Middle frontal gyrus (tissue), 1 donor: ENCODE measurements at regions not wholly inside any gene's neighbourhood (a gene's known extent, or its start where the extent isn't known, plus 50 kb on each side); places are given as distances from the start of the nearest gene placed in this dataset.

Experiments used
- DNase-seq: peaks from one replicate; pipeline ENCODE4 v3.0.0-alpha.2; 2015; ENCODE audit warnings: low spot score; ENCODE audit errors: extremely low spot score

- DNase-seq = no peak
Measured at GRCh38 chr4:64598066-64598465, 188.8 kb upstream of the TECRL start.

- DNase-seq = no peak
Measured at GRCh38 chr4:64594723-64595122, 185.5 kb upstream of the TECRL start.

- DNase-seq = no peak
Measured at GRCh38 chr4:64588507-64588906, 179.3 kb upstream of the TECRL start.

GRCh38 chr4:64584981-64585557 is 175.8 kb upstream of the TECRL start:
- no peak for DNase-seq

- no peak for DNase-seq
Measured at GRCh38 chr4:64584125-64584524, 174.9 kb upstream of the TECRL start.

GRCh38 chr4:64582492-64582891 is 173.2 kb upstream of the TECRL start:
- DNase-seq = no peak

GRCh38 chr4:64581422-64581821 is 172.2 kb upstream of the TECRL start:
- DNase-seq = no peak

GRCh38 chr4:64564126-64564525 is 154.9 kb upstream of the TECRL start:
- no peak for DNase-seq

- DNase-seq = no peak
Measured at GRCh38 chr4:64559571-64559970, 150.3 kb upstream of the TECRL start.

- DNase-seq = no peak
Measured at GRCh38 chr4:64551125-64551524, 141.9 kb upstream of the TECRL start.

- no peak for DNase-seq
Measured at GRCh38 chr4:64545593-64545992, 136.3 kb upstream of the TECRL start.

- DNase-seq = peak; percentile 45
Measured at GRCh38 chr4:64539234-64539849, 130.1 kb upstream of the TECRL start.

- no peak for DNase-seq
Measured at GRCh38 chr4:64538219-64538618, 129.0 kb upstream of the TECRL start.

- no peak for DNase-seq
Measured at GRCh38 chr4:64533637-64534036, 124.4 kb upstream of the TECRL start.

GRCh38 chr4:64533159-64533558 is 123.9 kb upstream of the TECRL start:
- no peak for DNase-seq

- DNase-seq = no peak
Measured at GRCh38 chr4:64520421-64520820, 111.2 kb upstream of the TECRL start.

- no peak for DNase-seq
Measured at GRCh38 chr4:64518600-64518999, 109.3 kb upstream of the TECRL start.

GRCh38 chr4:64516176-64516575 is 106.9 kb upstream of the TECRL start:
- DNase-seq = no peak

GRCh38 chr4:64508089-64508488 is 98.8 kb upstream of the TECRL start:
- DNase-seq = no peak

- no peak for DNase-seq
Measured at GRCh38 chr4:64503945-64504675, 94.9 kb upstream of the TECRL start.

- DNase-seq = no peak
Measured at GRCh38 chr4:64503416-64503815, 94.2 kb upstream of the TECRL start.

- DNase-seq = no peak
Measured at GRCh38 chr4:64497491-64497890, 88.2 kb upstream of the TECRL start.

- no peak for DNase-seq
Measured at GRCh38 chr4:64495946-64496345, 86.7 kb upstream of the TECRL start.
